Peyer's patch (tissue), 4 donors: ENCODE measurements at regions not wholly inside any gene's neighbourhood (a gene's known extent, or its start where the extent isn't known, plus 50 kb on each side); places are given as distances from the start of the nearest gene placed in this dataset.

Experiments
- CTCF ChIP-seq, 6 experiments: fragments of 450-650 bp in 4 of 6; fragments of 200-600 bp in 2 of 6; sonication (generic) in 1 of 6; IDR thresholded peaks; one replicate each; pipeline ENCODE4 v1.5.1; 2017 to 2019; ENCODE audit warnings: antibody characterized with exemption in 6 of 6, mild to moderate bottlenecking in 3 of 6, moderate library complexity in 1 of 6
- POLR2A ChIP-seq, 2 donors: fragments of 450-650 bp; IDR thresholded peaks; one replicate each; pipeline ENCODE4 v1.5.1; 2017; ENCODE audit warnings: antibody characterized with exemption in 2 of 2, mild to moderate bottlenecking in 2 of 2, moderate library complexity in 2 of 2

- no peak for TF ChIP-seq CTCF (IDR thresholded peaks at IDR 0.05)
- no peak for TF ChIP-seq POLR2A (IDR thresholded peaks at IDR 0.05)
Measured at GRCh38 chr7:47216439-47216838, 365.5 kb downstream of the TNS3 start.
